ENCODE measurements at regions not wholly inside any gene's neighbourhood (a gene's known extent, or its start where the extent isn't known, plus 50 kb on each side); places are given as distances from the start of the nearest gene placed in this dataset.

GRCh38 chr7:12794722-12795302 lies 107.4 kb downstream of the ARL4A start:
- DNase-seq (no peak), ATAC-seq (ENCODE audit: insufficient read depth, low read depth) (no peak)
- Histone ChIP-seq H4K20me1 (ENCODE audit: insufficient read depth, low read length) (no peaks in the 10 kb centered on the region), H3K79me2 (ENCODE audit: insufficient read depth, low read length) (no peaks in the 10 kb centered on the region), H3K27me3 (ENCODE audit: insufficient read depth, low read length, poor library complexity) (no peaks in the 10 kb centered on the region), H3K4me1 (ENCODE audit: insufficient read depth, low read length) (no peaks in the 10 kb centered on the region), H3K27ac (ENCODE audit: low read length) (no peak overlapping the region), H3K36me3 (ENCODE audit: insufficient read depth, low read length) (no peaks in the 10 kb centered on the region), H2AFZ (ENCODE audit: low read depth, low read length) (no peak overlapping the region), H3K4me3 (ENCODE audit: low read depth in 1 of 2, low read length in 2 of 2) (no peak overlapping the region), H3K9ac (ENCODE audit: low read depth, low read length) (no peak overlapping the region), H3K9me3 (ENCODE audit: insufficient read depth, low read length, severe bottlenecking) (peaks cover 2% of the 10 kb centered on the region), H3K4me2 (ENCODE audit: insufficient read depth, low read length) (no peak overlapping the region)
- no peak for TF ChIP-seq EZH2 (IDR thresholded peaks at IDR 0.05; ENCODE audit: borderline replicate concordance, low read depth, low read length, severe bottlenecking)
- TF ChIP-seq CTCF (IDR thresholded peaks at IDR 0.05; ENCODE audit: borderline replicate concordance, extremely low read depth, low read length, poor library complexity, severe bottlenecking): no peak

- no peak overlapping the region for H2AFZ ChIP-seq (ENCODE audit: low read depth, low read length)
- no peak overlapping the region for H3K4me2 ChIP-seq (ENCODE audit: insufficient read depth, low read length)
- no peaks in the 10 kb centered on the region for H4K20me1 ChIP-seq (ENCODE audit: insufficient read depth, low read length)
- no peak overlapping the region for H3K9ac ChIP-seq (ENCODE audit: low read depth, low read length)
- no peaks in the 10 kb centered on the region for H3K36me3 ChIP-seq (ENCODE audit: insufficient read depth, low read length)
- no peaks in the 10 kb centered on the region for H3K79me2 ChIP-seq (ENCODE audit: insufficient read depth, low read length)
- ATAC-seq (ENCODE audit: insufficient read depth, low read depth) (no peak), DNase-seq (no peak)
- peaks cover 2% of the 10 kb centered on the region for H3K9me3 ChIP-seq (ENCODE audit: insufficient read depth, low read length, severe bottlenecking)
- TF ChIP-seq EZH2 (IDR thresholded peaks at IDR 0.05; ENCODE audit: borderline replicate concordance, low read depth, low read length, severe bottlenecking) (no peak), CTCF (IDR thresholded peaks at IDR 0.05; ENCODE audit: borderline replicate concordance, extremely low read depth, low read length, poor library complexity, severe bottlenecking) (no peak)
- no peaks in the 10 kb centered on the region for H3K27me3 ChIP-seq (ENCODE audit: insufficient read depth, low read length, poor library complexity)
- H3K4me1 ChIP-seq (ENCODE audit: insufficient read depth, low read length): no peaks in the 10 kb centered on the region
- no peak overlapping the region for H3K4me3 ChIP-seq (ENCODE audit: low read depth in 1 of 2, low read length in 2 of 2)
- H3K27ac ChIP-seq (ENCODE audit: low read length): no peak overlapping the region
Measured at GRCh38 chr7:12796397-12797127, 109.1 kb downstream of the ARL4A start.

- Histone ChIP-seq H3K4me1 (ENCODE audit: insufficient read depth, low read length) (no peaks in the 10 kb centered on the region), H3K9ac (ENCODE audit: low read depth, low read length) (no peak overlapping the region), H3K9me3 (ENCODE audit: insufficient read depth, low read length, severe bottlenecking) (no peaks in the 10 kb centered on the region), H3K36me3 (ENCODE audit: insufficient read depth, low read length) (no peaks in the 10 kb centered on the region), H3K27ac (ENCODE audit: low read length) (no peak overlapping the region), H3K4me3 (ENCODE audit: low read depth in 1 of 2, low read length in 2 of 2) (no peak overlapping the region), H3K4me2 (ENCODE audit: insufficient read depth, low read length) (no peak overlapping the region), H3K79me2 (ENCODE audit: insufficient read depth, low read length) (no peaks in the 10 kb centered on the region), H2AFZ (ENCODE audit: low read depth, low read length) (no peak overlapping the region), H3K27me3 (ENCODE audit: insufficient read depth, low read length, poor library complexity) (no peaks in the 10 kb centered on the region), H4K20me1 (ENCODE audit: insufficient read depth, low read length) (no peaks in the 10 kb centered on the region)
- TF ChIP-seq CTCF (IDR thresholded peaks at IDR 0.05; ENCODE audit: borderline replicate concordance, extremely low read depth, low read length, poor library complexity, severe bottlenecking): no peak
- no peak for TF ChIP-seq EZH2 (IDR thresholded peaks at IDR 0.05; ENCODE audit: borderline replicate concordance, low read depth, low read length, severe bottlenecking)
- ATAC-seq (ENCODE audit: insufficient read depth, low read depth) (no peak), DNase-seq (no peak)
Measured at GRCh38 chr7:12800486-12800885, 113.1 kb downstream of the ARL4A start.

Data from DND-41 (cell line).